HUES64 (cell line): ENCODE measurements at regions not wholly inside any gene's neighbourhood (a gene's known extent, or its start where the extent isn't known, plus 50 kb on each side); places are given as distances from the start of the nearest gene placed in this dataset.

Experiments
- H3K27ac ChIP-seq: 2 replicates; pipeline ENCODE4 v1.7.0; 2013; ENCODE audit warnings: low read depth, low read length, inconsistent platforms
- H3K27me3 ChIP-seq: 2 replicates; pipeline ENCODE4 v1.6.1; 2013; ENCODE audit warnings: mild to moderate bottlenecking, low read length; ENCODE audit not compliant: insufficient read depth
- H3K36me3 ChIP-seq: 2 replicates; pipeline ENCODE4 v1.6.1; 2013; ENCODE audit warnings: mild to moderate bottlenecking, low read length; ENCODE audit not compliant: insufficient read depth
- H3K4me1 ChIP-seq: 2 replicates; pipeline ENCODE4 v1.6.1; 2013; ENCODE audit warnings: mild to moderate bottlenecking, low read length, moderate library complexity; ENCODE audit not compliant: insufficient read depth
- H3K4me3 ChIP-seq: 2 replicates; pipeline ENCODE4 v1.5.1; 2013; ENCODE audit warnings: mild to moderate bottlenecking, low read length, moderate library complexity
- H3K9ac ChIP-seq: 2 replicates; pipeline ENCODE4 v1.6.1; 2013; ENCODE audit warnings: mild to moderate bottlenecking, low read depth, low read length
- H3K9me3 ChIP-seq: 2 replicates; pipeline ENCODE4 v1.6.1; 2013; ENCODE audit warnings: low read depth, low read length; ENCODE audit not compliant: insufficient read depth
- WGBS: fragments of 150-250, 120-280 bp; methylation state at CpG from one replicate; pipeline ENCODE4 v1.1.7; 2013; ENCODE audit warnings: missing lambda C conversion rate; 5-methylcytosine and 5-hydroxymethylcytosine counted together

DNA sequence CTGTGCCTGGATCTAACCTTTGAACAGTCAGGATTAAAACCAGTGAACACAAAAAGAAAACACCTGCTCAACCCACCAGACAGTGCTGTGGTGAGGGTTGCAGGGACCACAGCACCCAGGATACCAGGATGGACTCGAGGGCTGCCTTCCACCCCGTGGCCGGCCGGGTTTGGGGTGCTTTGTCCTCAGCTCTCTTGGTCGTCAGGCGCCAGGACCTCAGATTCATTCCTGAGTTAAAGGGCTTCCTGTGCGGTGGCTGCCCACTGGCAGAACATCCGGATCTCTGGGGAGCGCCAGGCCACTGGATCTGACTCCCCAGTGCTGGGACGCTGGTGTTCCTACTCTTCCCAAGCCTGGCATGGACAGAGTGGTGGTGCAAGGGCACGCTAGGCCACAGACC is 239.8 kb downstream of the TFCP2L1 start:
- 93% methylated on average over 11 of the region's 11 CpGs for WGBS
- H3K9me3 ChIP-seq, result no peaks in the 10 kb centered on the region
- H3K4me1 ChIP-seq, result no peaks in the 10 kb centered on the region
- no peak overlapping the region for H3K27ac ChIP-seq
- no peak overlapping the region for H3K9ac ChIP-seq
- no peaks in the 10 kb centered on the region for H3K36me3 ChIP-seq
- peaks cover 2% of the 10 kb centered on the region for H3K27me3 ChIP-seq
- H3K4me3 ChIP-seq, result no peak overlapping the region

DNA sequence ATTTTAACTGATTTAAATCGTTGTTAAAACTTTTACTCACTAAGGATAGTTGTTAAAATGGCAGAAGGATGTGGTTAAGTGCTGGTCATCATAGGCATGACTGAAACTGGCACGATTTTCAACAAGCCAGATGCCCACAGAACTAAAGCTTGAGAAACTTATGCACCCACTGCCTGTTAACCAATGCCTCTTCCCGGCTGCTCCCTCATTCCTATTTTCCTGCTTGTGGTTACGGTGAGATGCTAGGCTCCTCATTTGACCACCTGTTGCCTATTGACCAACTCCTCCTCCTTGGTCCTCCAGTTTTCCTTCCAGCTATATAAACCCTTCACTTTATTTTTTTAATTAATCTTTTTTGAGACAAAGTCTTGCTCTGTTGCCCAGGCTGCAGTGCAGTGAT is 238.7 kb downstream of the TFCP2L1 start:
- WGBS, result 93% methylated on average over 4 of the region's 4 CpGs
- H3K4me3 ChIP-seq, result no peak overlapping the region

DNA sequence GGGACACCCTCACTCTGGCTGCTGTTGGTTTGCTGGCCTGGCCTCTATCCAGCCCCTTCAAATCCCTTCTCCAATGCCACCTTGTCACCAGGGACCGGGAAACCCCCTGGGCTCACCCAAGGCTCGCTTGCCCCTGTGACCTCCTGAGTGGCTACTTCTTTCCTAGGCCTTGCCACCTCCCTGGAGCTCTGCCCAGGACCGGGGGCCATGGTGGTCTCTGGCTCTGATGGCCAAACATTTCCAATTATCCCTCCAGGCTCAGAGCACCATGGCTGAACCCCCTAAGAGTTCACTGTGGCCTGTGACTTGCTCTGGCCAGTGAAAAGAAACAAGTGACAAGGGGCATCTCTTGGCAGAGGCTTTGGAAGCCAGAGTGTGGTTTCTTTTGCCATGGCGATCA is 237.6 kb downstream of the TFCP2L1 start:
- Histone ChIP-seq H3K27ac (no peak overlapping the region), H3K4me1 (no peaks in the 10 kb centered on the region), H3K9ac (no peak overlapping the region), H3K36me3 (no peaks in the 10 kb centered on the region), H3K27me3 (no peaks in the 10 kb centered on the region; the same call in 1 of the 2 replicates), H3K9me3 (no peaks in the 10 kb centered on the region), H3K4me3 (no peak overlapping the region)
- 94% methylated on average over 4 of the region's 4 CpGs for WGBS

More for the DNA sequence above, 238.7 kb downstream of the TFCP2L1 start:
- no peaks in the 10 kb centered on the region for H3K4me1 ChIP-seq
- no peaks in the 10 kb centered on the region for H3K36me3 ChIP-seq
- peaks cover 2% of the 10 kb centered on the region for H3K27me3 ChIP-seq
- no peaks in the 10 kb centered on the region for H3K9me3 ChIP-seq
- H3K27ac ChIP-seq, result no peak overlapping the region
- no peak overlapping the region for H3K9ac ChIP-seq

DNA sequence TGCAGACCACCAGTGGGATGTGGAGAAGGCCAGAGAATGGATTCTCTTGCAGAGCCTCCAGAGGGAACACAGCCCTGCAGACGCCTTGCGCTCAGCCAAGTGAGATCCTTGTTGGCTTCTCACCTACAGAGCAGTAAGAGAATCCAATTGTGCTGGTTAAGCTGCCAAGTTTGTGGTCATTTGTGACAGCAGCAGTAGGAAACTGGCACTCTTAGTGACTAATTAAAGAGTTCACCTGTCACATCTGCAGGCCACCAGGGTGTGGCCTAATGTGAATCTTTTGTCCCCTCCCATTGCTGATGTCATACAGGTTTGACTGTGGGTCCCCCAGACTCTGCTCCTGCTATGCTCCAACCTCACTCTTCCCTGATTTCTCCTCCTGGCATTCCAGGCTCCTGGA is 235.9 kb downstream of the TFCP2L1 start:
- Histone ChIP-seq H3K27ac (no peak overlapping the region), H3K9ac (no peak overlapping the region), H3K9me3 (no peaks in the 10 kb centered on the region), H3K27me3 (no peaks in the 10 kb centered on the region), H3K36me3 (no peaks in the 10 kb centered on the region), H3K4me3 (no peak overlapping the region), H3K4me1 (no peaks in the 10 kb centered on the region)
- 89% methylated on average over 2 of the region's 2 CpGs for WGBS

DNA sequence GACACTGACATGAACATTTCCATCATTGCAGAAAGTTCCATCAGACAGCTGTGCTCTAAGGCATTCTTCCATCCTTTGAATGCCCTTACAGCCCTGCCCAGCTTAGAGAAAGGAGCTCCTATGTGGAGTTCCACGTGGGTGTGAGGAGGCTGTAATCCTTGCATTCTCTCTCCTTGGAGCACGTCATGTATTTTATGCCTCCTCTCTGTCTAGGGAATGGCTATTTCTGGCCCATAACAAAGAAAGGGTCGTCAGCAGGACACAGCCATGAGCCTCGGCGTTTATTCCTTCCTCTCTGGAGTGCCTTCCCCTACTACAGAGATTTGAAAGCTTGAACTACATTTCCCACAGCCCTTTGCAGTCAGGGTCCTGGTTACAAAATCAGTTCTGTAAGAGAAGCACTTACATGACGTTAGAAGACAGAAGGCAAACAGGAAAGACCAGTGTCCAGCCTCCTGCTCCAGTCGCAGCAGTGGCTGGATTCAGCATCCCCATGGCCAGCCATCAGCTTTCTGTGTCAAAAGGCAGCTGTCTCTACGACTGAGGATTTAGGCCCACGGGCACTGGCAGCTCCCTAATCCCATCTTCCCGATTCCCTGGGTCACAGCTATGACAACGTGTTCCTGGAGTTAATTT is 234.9 kb downstream of the TFCP2L1 start:
- no peak overlapping the region for H3K9ac ChIP-seq
- 74% methylated on average over 11 of the region's 11 CpGs for WGBS
- H3K27me3 ChIP-seq, result no peaks in the 10 kb centered on the region; the same call in 1 of the 2 replicates
- H3K4me1 ChIP-seq, result no peaks in the 10 kb centered on the region
- H3K4me3 ChIP-seq, result no peak overlapping the region
- H3K36me3 ChIP-seq, result no peaks in the 10 kb centered on the region
- H3K9me3 ChIP-seq, result no peaks in the 10 kb centered on the region
- H3K27ac ChIP-seq, result no peak overlapping the region

DNA sequence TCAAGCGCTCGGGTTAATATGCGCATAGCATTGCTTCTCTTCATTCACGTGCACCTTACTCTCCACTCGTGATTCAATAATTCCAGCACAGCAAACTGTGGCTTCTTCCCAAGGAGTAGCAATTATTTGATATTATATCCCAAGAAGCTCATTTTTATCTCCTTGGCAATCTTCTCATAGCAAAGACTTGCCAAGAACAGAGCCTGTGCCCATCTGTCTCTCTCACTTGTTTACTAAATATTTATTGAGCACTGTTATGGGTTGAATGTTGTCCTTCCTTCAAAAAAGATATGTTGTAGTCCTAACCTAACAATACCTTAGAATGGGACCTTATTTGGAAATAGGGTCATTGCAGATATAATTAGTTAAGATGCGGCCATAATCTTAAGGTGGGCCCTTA is 233.7 kb downstream of the TFCP2L1 start:
- H3K36me3 ChIP-seq, result no peaks in the 10 kb centered on the region
- H3K27me3 ChIP-seq, result no peaks in the 10 kb centered on the region; the same call in 1 of the 2 replicates
- H3K27ac ChIP-seq, result no peak overlapping the region
- WGBS, result 87% methylated on average over 5 of the region's 6 CpGs
- H3K9me3 ChIP-seq, result no peaks in the 10 kb centered on the region
- no peak overlapping the region for H3K4me3 ChIP-seq
- H3K9ac ChIP-seq, result no peak overlapping the region
- H3K4me1 ChIP-seq, result no peaks in the 10 kb centered on the region

DNA sequence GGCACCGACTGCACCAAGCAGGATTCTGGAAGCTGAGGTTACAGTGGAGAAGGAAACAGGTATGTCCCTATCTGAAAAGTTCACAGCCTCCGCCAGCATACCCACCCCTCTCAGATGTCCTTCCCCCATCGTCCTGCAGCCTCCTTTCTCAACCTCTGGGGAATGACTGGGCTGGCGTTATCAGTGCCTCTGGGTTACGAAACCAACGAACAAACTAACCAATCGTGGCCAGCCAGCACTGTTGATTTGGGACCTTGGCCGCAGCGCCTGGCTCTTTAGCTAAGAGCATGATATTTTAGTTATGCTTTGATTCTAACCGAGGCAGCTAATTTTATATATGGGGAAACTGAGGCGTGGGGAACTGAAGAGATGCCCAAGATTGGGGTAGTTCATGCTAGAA is 233.0 kb downstream of the TFCP2L1 start:
- Histone ChIP-seq H3K9me3 (no peaks in the 10 kb centered on the region), H3K36me3 (no peaks in the 10 kb centered on the region), H3K4me3 (no peak overlapping the region), H3K4me1 (no peaks in the 10 kb centered on the region), H3K9ac (no peak overlapping the region), H3K27me3 (no peaks in the 10 kb centered on the region; the same call in 1 of the 2 replicates), H3K27ac (no peak overlapping the region)
- WGBS, result 88% methylated on average over 10 of the region's 11 CpGs

DNA sequence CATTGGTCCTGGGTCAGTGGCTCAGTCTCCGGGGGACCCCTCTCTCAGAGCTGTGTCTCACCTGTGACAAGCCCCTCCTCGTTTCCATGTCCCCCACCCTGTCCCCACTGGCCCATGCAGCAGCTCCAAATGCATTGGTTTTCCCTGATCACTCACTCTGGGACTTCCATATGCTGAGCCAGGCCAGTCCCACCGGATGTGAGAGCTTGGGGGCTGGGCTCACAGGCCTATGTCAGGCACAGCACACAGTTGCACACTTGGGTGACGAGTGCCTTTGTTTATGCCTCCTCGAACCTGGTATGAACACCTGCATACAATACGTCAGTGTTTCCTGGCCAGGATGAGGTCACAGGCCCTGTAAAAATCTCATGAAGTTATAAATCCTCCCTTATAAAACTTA is 232.5 kb downstream of the TFCP2L1 start:
- H3K27ac ChIP-seq, result no peak overlapping the region
- H3K9ac ChIP-seq, result no peak overlapping the region
- 90% methylated on average over 6 of the region's 6 CpGs for WGBS
- H3K9me3 ChIP-seq, result no peaks in the 10 kb centered on the region
- H3K4me3 ChIP-seq, result no peak overlapping the region
- H3K4me1 ChIP-seq, result no peaks in the 10 kb centered on the region
- no peaks in the 10 kb centered on the region; the same call in 1 of the 2 replicates for H3K27me3 ChIP-seq
- no peaks in the 10 kb centered on the region for H3K36me3 ChIP-seq

DNA sequence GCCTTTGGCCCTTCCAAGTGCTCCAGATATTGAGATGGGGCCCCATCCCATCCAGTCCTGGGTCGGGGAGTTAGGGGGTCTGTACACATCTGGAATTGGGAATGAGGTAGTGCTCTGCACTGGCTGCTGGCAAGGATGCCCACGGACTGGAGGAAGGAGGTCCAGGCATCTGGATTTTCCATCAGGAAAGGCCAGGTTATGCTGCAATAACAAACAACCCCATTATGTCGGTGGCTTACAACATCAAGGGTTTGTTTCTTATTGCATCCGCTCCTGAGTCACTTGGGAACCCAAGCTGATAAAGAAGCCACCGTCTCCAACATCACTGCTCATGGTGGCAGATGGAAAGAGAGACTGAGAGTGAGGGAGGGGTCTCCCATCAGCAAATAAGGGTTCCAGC is 229.9 kb downstream of the TFCP2L1 start:
- Histone ChIP-seq H3K9ac (no peak overlapping the region), H3K27ac (no peak overlapping the region), H3K4me3 (no peak overlapping the region), H3K36me3 (no peaks in the 10 kb centered on the region), H3K4me1 (no peaks in the 10 kb centered on the region), H3K27me3 (no peaks in the 10 kb centered on the region; the same call in 1 of the 2 replicates), H3K9me3 (no peaks in the 10 kb centered on the region)
- 88% methylated on average over 5 of the region's 5 CpGs for WGBS

DNA sequence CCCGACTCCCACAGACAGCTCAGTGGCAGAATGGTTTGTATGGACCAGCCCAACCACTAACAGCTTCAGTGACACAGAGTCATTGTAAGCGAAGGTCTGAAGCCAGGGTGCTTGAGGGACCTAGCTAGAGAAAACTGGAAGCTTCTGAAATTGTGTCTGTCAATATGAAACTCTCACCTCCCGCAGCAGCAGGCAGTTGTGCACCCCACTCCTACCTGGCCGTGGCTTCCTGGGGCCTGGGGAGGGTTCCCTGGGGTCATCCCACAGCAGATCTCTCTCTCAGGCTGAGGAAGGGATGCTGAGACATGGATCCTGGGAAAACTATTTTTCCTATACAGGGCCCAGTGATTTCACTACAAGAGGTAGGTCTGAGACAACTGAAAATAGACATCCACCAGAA is 229.5 kb downstream of the TFCP2L1 start:
- H3K9me3 ChIP-seq, result no peaks in the 10 kb centered on the region
- H3K4me1 ChIP-seq, result no peaks in the 10 kb centered on the region
- H3K36me3 ChIP-seq, result no peaks in the 10 kb centered on the region
- H3K27me3 ChIP-seq, result no peaks in the 10 kb centered on the region; the same call in 1 of the 2 replicates
- H3K9ac ChIP-seq, result no peak overlapping the region
- H3K27ac ChIP-seq, result no peak overlapping the region
- no peak overlapping the region for H3K4me3 ChIP-seq
- 80% methylated on average over 4 of the region's 4 CpGs for WGBS

DNA sequence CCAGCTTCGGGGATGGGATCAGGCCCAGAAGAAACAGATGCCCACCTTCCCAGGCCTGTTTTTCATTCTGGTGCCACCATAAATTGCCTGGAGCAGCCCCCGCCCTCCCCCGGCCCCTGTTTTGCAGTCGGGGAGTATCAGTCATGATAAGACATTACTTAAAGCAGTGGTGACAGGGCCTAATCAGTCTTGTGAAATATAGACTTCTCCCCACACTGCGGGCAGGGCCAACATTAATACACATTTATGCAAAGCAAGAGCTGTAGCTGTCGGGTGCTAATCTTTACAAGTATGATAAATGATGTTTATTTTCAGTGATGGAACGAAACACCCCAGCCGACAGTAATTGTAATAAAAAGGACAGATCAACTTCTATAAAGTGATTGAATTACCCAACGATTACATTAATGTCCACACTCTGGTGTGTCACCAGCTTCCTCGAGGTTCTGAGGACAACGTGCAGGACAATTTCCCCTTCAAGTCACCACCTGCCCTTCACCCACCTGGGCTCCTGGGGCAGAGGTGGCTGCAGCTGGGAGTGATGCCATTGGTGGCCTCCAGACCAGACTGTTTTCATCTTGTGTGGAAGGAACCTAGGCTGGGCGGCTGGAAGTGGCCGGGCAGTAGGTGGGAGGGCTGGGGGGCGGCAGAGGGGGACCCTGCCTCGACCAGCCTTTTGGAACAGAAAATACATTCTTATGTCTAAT is 226.0 kb downstream of the TFCP2L1 start:
- no peak overlapping the region for H3K27ac ChIP-seq
- H3K4me1 ChIP-seq, result no peaks in the 10 kb centered on the region
- peaks cover 4% of the 10 kb centered on the region; the same call in 1 of the 2 replicates for H3K27me3 ChIP-seq
- no peak overlapping the region for H3K9ac ChIP-seq
- no peaks in the 10 kb centered on the region for H3K36me3 ChIP-seq
- 88% methylated on average over 14 of the region's 15 CpGs for WGBS
- no peak overlapping the region for H3K4me3 ChIP-seq
- H3K9me3 ChIP-seq, result no peaks in the 10 kb centered on the region
